ENCODE measurements at regions not wholly inside any gene's neighbourhood (a gene's known extent, or its start where the extent isn't known, plus 50 kb on each side); places are given as distances from the start of the nearest gene placed in this dataset.

DNA sequence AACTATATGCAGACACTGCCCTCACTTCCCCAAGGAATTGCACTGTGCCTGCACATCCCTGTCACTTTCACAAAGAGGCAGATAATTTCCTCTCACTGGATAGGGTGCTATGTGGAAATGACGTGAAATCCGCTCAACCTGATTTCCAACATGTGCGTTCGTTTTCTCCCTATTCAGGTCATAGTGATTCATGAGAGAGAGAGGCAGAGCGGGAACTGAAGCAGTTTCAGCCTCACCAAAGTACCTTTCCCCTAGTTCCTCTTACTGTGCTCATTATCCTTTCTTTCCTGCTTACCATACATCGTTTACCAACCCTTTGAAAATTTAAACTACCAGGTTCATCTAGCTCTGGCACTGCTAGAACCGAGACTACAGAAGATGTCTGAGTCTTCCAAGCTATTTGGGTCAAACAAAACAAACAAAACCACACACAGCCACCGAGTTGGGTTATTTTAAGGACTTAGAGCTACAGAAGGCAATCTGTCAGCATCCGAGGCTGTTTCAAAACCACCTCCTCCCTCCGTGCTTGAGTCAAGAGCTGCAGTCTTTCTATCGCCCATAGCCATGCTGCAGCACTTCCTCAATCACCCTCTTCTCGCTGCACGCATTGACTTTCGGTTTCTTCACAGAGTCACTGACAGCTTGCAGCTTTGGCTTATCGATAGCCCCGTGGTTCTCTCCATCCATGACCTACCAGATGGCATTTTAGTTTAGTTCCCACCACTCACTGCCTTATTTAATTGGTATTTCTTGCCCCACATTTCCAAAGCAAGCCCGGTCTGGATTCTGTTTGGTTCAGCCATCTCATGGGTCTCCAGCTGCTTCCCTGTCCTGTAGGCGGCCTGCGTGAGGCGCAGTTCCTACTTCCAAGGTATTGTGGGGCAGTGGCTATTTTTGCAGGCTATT, 1395.8 kb downstream of the EFNB2 start:
- H3F3A ChIP-seq (ENCODE audit: insufficient read depth, low read length) = no peaks in the 10 kb centered on the region
- H3K4me3 ChIP-seq (ENCODE audit: low read depth, low read length, poor library complexity, severe bottlenecking) = peak overlapping the region; percentile 64
- no peaks in the 10 kb centered on the region for H4K20me1 ChIP-seq (ENCODE audit: insufficient read depth, low read length)
- H3K9me3 ChIP-seq (ENCODE audit: low read length) = no peaks in the 10 kb centered on the region
- H3K4me1 ChIP-seq (ENCODE audit: insufficient read depth, low read length, severe bottlenecking) = peaks cover 18% of the 10 kb centered on the region
- no peaks in the 10 kb centered on the region for H3K27me3 ChIP-seq (ENCODE audit: insufficient read depth, low read length)
- H3K4me2 ChIP-seq (ENCODE audit: low read length) = peak overlapping the region; percentile 77
- H2AFZ ChIP-seq (ENCODE audit: low read length) = peak overlapping the region; percentile 84
- H3K9ac ChIP-seq (ENCODE audit: low read length) = peak overlapping the region; percentile 58
- peak overlapping the region; percentile 50 for H3K27ac ChIP-seq (ENCODE audit: low read depth, low read length, poor library complexity, severe bottlenecking)
- no peaks in the 10 kb centered on the region for H3K36me3 ChIP-seq (ENCODE audit: insufficient read depth, low read length)
- H3K9me2 ChIP-seq (ENCODE audit: low read depth, low read length) = no peaks in the 10 kb centered on the region
- no peaks in the 10 kb centered on the region for H3K79me2 ChIP-seq (ENCODE audit: insufficient read depth, low read length)
- TF ChIP-seq EZH2 (IDR thresholded peaks at IDR 0.05; ENCODE audit: borderline replicate concordance, low read length) = no peak
- TF ChIP-seq, protein P1, sequence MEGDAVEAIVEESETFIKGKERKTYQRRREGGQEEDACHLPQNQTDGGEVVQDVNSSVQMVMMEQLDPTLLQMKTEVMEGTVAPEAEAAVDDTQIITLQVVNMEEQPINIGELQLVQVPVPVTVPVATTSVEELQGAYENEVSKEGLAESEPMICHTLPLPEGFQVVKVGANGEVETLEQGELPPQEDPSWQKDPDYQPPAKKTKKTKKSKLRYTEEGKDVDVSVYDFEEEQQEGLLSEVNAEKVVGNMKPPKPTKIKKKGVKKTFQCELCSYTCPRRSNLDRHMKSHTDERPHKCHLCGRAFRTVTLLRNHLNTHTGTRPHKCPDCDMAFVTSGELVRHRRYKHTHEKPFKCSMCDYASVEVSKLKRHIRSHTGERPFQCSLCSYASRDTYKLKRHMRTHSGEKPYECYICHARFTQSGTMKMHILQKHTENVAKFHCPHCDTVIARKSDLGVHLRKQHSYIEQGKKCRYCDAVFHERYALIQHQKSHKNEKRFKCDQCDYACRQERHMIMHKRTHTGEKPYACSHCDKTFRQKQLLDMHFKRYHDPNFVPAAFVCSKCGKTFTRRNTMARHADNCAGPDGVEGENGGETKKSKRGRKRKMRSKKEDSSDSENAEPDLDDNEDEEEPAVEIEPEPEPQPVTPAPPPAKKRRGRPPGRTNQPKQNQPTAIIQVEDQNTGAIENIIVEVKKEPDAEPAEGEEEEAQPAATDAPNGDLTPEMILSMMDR (IDR thresholded peaks at IDR 0.05; ENCODE audit: low read length) = peak; percentile 88

DNA sequence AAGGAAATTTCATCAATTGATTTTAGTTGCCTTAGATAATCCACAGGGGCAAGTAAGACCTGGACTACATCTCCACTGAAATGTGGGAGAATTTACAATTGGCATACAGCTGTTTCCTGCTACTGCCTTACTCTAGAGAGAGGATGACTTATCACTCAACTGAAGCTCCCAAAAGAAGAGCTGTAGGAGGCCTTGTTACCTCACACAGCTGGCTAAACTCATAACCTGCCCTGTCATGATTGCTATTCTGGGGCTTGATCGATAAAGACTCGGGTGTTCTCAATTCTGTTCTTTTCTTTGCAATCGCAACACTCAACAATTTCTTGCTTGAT, 1396.4 kb downstream of the EFNB2 start:
- no peaks in the 10 kb centered on the region for H3K9me3 ChIP-seq (ENCODE audit: low read length)
- H3K4me1 ChIP-seq (ENCODE audit: insufficient read depth, low read length, severe bottlenecking) = peaks cover 18% of the 10 kb centered on the region
- TF ChIP-seq, protein P1 (IDR thresholded peaks at IDR 0.05; ENCODE audit: low read length) = no peak
- no peak for TF ChIP-seq EZH2 (IDR thresholded peaks at IDR 0.05; ENCODE audit: borderline replicate concordance, low read length)
- H3K27ac ChIP-seq (ENCODE audit: low read depth, low read length, poor library complexity, severe bottlenecking) = peak overlapping the region; percentile 50
- H3K4me3 ChIP-seq (ENCODE audit: low read depth, low read length, poor library complexity, severe bottlenecking) = peak overlapping the region; percentile 64
- H3K9me2 ChIP-seq (ENCODE audit: low read depth, low read length) = no peaks in the 10 kb centered on the region
- peak overlapping the region; percentile 58; the same call in 1 of the 2 replicates for H3K9ac ChIP-seq (ENCODE audit: low read length)
- H3F3A ChIP-seq (ENCODE audit: insufficient read depth, low read length) = no peaks in the 10 kb centered on the region
- H3K27me3 ChIP-seq (ENCODE audit: insufficient read depth, low read length) = no peaks in the 10 kb centered on the region
- no peaks in the 10 kb centered on the region for H4K20me1 ChIP-seq (ENCODE audit: insufficient read depth, low read length)
- no peaks in the 10 kb centered on the region for H3K79me2 ChIP-seq (ENCODE audit: insufficient read depth, low read length)
- H3K36me3 ChIP-seq (ENCODE audit: insufficient read depth, low read length) = no peaks in the 10 kb centered on the region
- H2AFZ ChIP-seq (ENCODE audit: low read length) = peak overlapping the region; percentile 84; the same call in 1 of the 2 replicates
- H3K4me2 ChIP-seq (ENCODE audit: low read length) = peak overlapping the region; percentile 77

DNA sequence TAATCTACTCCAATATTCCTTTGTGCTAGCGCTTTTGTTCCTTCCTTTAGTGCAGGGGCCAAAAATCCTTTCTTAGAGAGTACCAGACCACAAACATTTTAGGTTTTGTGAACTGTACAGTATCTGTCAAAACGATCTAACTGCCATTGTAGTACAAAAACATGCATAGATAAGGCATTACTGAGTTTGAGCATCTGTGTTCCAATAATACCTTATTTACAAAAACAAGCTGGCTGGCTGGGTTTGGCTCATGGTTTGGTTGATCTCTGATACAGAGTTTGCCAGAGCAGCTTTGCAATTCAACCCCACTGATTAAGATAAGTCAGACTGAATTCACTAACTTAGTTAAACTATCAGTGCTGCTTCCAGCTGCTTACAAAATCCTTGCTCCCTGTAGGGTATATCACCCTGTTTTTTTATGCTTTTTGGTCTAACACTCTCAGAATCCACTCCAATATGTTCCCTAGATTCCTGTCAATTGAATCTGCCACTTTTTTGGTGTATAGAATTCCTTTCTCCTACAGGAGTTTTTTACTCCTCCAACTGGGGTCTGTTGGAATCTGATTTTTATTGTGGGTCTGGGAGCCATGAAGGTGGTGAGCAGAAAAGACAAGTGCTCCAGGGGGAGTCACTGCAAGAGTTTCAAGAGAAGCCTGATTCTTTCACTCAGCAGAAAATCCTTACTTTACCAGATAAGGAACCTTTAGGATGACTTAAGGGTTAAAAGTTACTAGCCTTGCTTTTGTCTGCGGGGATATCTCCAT, 1399.4 kb downstream of the EFNB2 start:
- Histone ChIP-seq H3K4me2 (ENCODE audit: low read length) (no peak overlapping the region), H3K79me2 (ENCODE audit: insufficient read depth, low read length) (no peaks in the 10 kb centered on the region), H3K4me1 (ENCODE audit: insufficient read depth, low read length, severe bottlenecking) (peaks cover 18% of the 10 kb centered on the region), H3F3A (ENCODE audit: insufficient read depth, low read length) (no peaks in the 10 kb centered on the region), H2AFZ (ENCODE audit: low read length) (no peak overlapping the region), H3K9me2 (ENCODE audit: low read depth, low read length) (no peaks in the 10 kb centered on the region), H3K4me3 (ENCODE audit: low read depth, low read length, poor library complexity, severe bottlenecking) (no peak overlapping the region), H4K20me1 (ENCODE audit: insufficient read depth, low read length) (no peaks in the 10 kb centered on the region), H3K27ac (ENCODE audit: low read depth, low read length, poor library complexity, severe bottlenecking) (no peak overlapping the region), H3K9ac (ENCODE audit: low read length) (no peak overlapping the region), H3K36me3 (ENCODE audit: insufficient read depth, low read length) (no peaks in the 10 kb centered on the region), H3K27me3 (ENCODE audit: insufficient read depth, low read length) (no peaks in the 10 kb centered on the region), H3K9me3 (ENCODE audit: low read length) (no peaks in the 10 kb centered on the region)
- no peak for TF ChIP-seq EZH2 (IDR thresholded peaks at IDR 0.05; ENCODE audit: borderline replicate concordance, low read length)
- TF ChIP-seq, protein P1 (IDR thresholded peaks at IDR 0.05; ENCODE audit: low read length) = no peak
